GM20000 (cell line): ENCODE measurements at regions not wholly inside any gene's neighbourhood (a gene's known extent, or its start where the extent isn't known, plus 50 kb on each side); places are given as distances from the start of the nearest gene placed in this dataset.

ENCODE experiments used
- DNase-seq: peaks from one replicate; pipeline ENCODE4 v3.0.0; 2012; ENCODE audit warnings: low spot score
- CTCF ChIP-seq: IDR thresholded peaks from 2 replicates; pipeline ENCODE4 v1.5.1; 2012; ENCODE audit warnings: mild to moderate bottlenecking, control low read depth; ENCODE audit errors: extremely low read depth, missing control alignments

DNA sequence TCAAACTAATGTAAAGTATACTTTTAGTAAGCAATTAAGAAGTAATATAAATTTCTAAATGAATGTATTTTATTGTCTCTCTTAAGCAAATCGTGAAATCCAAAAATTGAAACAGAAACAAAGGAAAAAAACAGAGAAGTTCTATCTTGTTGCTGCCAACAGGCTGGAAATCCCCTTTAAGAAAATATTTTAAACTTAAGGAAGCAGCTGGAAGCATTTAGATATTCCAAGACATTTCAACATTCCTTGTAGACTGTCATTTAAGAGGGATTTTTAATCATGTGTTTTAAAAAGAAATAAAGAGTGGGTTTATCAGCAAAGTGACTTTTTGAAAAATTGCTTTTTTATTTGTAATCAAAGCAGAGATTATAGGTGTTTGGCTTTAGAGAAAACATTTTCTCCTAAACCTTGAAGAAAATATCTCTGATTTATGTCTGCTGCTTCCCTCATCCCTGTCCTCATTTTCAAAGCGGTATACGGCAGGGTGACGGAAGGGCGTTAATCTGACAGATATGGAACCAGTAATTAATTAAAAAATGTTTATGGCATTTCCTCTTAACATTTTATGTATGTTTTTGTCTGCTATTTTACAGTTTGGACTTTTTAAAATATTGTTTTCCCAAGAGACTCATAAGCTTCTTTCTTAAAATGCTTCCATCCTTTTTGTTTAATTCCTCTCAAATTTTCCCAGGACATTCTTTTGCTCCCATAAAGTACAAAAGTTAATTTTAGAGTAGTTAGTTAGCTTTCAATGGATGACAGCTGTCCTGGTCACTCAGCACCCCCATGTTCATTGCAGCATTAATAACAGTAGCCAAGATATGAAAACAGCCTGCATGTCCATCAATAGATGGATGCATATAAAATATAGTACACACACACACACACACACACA is 245.6 kb downstream of the LURAP1L start:
- no peak for TF ChIP-seq CTCF
- DNase-seq: no peak

DNA sequence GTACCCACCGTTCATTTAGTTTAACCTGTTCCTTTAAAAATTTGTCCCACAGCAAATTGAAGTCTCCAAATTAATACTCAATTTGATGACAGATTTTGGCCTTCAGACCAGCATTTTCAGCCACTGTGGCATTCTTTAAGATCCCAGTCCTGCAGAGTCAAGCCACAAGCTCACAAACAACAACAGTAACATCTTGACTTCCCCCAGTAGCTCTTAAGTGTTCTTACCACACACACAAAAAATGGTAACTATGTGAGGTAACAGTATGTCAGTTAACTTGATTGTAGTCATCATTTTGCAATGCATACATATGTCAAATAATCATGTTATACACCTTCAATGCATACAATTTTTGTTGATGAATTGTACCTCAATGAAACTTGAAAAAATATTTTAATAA is 247.9 kb downstream of the LURAP1L start:
- DNase-seq: no peak
- TF ChIP-seq CTCF: no peak

DNA sequence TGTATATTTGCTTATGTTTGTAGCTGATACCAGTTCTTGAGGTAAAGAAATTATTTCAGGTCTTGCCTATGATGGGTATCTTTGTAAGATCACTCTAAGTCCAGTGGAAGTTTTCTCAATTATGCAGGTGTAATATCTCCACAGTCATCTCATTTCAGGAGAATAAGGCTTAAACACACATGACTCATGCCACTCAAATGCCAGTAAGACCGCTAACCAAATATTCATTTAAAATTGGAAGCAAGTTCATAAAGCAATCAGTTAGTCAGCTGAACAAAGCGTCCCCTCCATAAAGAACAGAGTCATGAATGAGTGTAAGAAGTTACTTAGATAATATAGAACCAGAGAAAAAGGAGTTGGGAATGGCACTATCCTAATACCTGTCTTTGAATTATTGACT is 248.7 kb downstream of the LURAP1L start:
- DNase-seq: no peak
- no peak for TF ChIP-seq CTCF

DNA sequence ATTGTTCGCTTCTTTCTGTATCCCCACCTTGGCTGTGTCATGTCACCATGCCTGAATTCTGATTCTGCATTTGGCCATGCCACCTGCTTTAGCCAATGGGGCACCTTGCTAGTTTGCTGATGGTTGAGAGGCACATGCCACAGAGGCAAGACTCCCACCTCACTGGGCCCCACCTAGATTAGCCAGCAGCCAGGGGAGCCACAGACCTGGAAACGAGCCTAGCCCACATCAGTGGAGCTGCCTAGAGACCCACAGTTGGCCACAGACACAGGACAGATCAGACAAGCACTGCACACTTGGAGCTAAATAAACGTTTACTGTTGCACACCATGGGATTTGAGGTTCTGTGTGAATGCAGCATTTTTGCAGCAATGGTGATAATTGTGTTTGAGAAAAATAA is 252.1 kb downstream of the LURAP1L start:
- TF ChIP-seq CTCF: no peak

DNA sequence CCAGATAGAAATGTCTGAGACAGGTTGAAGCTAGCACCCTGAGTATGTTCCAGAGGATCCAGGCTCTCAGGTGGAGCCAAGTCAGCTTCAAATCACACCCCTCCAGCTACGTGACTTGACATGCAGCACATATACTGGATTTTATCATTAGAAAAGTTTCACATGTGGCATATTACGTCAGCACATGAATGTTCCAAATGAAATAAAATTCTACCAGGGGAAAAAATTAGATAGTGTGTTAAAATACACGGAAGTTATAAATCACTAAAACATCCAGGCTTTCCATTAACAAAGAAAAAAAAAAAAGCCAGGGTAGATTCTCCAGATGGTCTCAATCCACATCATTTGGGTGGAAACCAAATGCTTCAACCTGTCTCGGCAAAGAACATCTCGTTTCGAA is 251.6 kb downstream of the MPDZ start:
- no peak for DNase-seq
- no peak for TF ChIP-seq CTCF

More for the DNA sequence above, 252.1 kb downstream of the LURAP1L start:
- DNase-seq: no peak

DNA sequence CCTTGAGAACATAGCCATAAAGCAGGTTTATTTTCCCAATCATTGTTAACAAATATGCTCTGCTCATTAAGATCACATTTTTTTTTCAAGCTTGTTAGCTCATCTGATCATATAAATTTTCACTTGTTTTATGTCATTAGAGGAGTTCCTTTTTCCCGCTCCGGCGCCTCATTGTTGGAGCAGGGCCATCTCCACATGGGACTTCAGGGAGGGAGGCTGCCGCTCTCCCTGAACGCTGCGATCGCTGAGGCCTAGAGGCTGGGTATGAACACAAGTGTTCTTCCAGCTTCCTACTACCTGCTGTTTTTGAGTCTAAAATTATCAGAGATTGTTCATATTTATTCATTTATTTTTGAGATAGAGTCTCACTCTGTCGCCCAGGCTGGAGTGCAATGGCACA is 246.9 kb downstream of the MPDZ start:
- no peak for DNase-seq
- TF ChIP-seq CTCF: no peak

GRCh38 chr9:13033959-13034693 is 245.4 kb downstream of the MPDZ start:
- peak; percentile 70 for DNase-seq
- peak; percentile 72 for TF ChIP-seq CTCF
